Suprapubic skin (tissue), 4 donors: ENCODE measurements at regions not wholly inside any gene's neighbourhood (a gene's known extent, or its start where the extent isn't known, plus 50 kb on each side); places are given as distances from the start of the nearest gene placed in this dataset.

Experiments
- CTCF ChIP-seq, 2 donors: fragments of 200-600 bp in 1 of 2; fragments of 450-650 bp in 1 of 2; sonication (generic) in 1 of 2; IDR thresholded peaks; one replicate each; pipeline ENCODE4 v1.5.1; 2016 to 2019; ENCODE audit warnings: antibody characterized with exemption in 2 of 2, mild to moderate bottlenecking in 1 of 2, moderate library complexity in 1 of 2
- EP300 ChIP-seq: sonication (generic); formaldehyde crosslinking; IDR thresholded peaks from one replicate; pipeline ENCODE4 v1.6.1; 2017; ENCODE audit warnings: antibody characterized with exemption
- POLR2A ChIP-seq, 2 donors: fragments of 450-650 bp; IDR thresholded peaks; one replicate each; pipeline ENCODE4 v1.6.1; 2017; ENCODE audit warnings: antibody characterized with exemption in 2 of 2, mild to moderate bottlenecking in 2 of 2, moderate library complexity in 2 of 2
- POLR2AphosphoS5 ChIP-seq, 3 donors: sonication (generic); formaldehyde crosslinking; IDR thresholded peaks; one replicate each; pipeline ENCODE4 v1.6.1; 2017; ENCODE audit warnings: antibody characterized with exemption in 3 of 3

GRCh38 chr10:110357252-110357780 lies 52.6 kb upstream of the SMNDC1 start:
- TF ChIP-seq CTCF (IDR thresholded peaks at IDR 0.05) (no peak), POLR2AphosphoS5 (IDR thresholded peaks at IDR 0.05) (no peak), EP300 (no peak), POLR2A (IDR thresholded peaks at IDR 0.05) (no peak)
